Gastroesophageal sphincter (tissue), 3 donors: ENCODE measurements at regions not wholly inside any gene's neighbourhood (a gene's known extent, or its start where the extent isn't known, plus 50 kb on each side); places are given as distances from the start of the nearest gene placed in this dataset.

Source experiments
- EP300 ChIP-seq: sonication (generic); formaldehyde crosslinking; IDR thresholded peaks from one replicate; pipeline ENCODE4 v1.6.1; 2017; ENCODE audit warnings: antibody characterized with exemption, mild to moderate bottlenecking
- POLR2A ChIP-seq, 2 donors: fragments of 450-650 bp; IDR thresholded peaks; one replicate each; pipeline ENCODE4 v1.6.1; 2017; ENCODE audit warnings: antibody characterized with exemption in 2 of 2, mild to moderate bottlenecking in 2 of 2, moderate library complexity in 1 of 2
- POLR2AphosphoS5 ChIP-seq: sonication (generic); formaldehyde crosslinking; IDR thresholded peaks from one replicate; pipeline ENCODE4 v1.6.1; 2017; ENCODE audit warnings: antibody characterized with exemption
- TF ChIP-seq, protein P1 (sequence below), 4 experiments: fragments of 200-600 bp in 2 of 4; fragments of 450-650 bp in 2 of 4; sonication (generic) in 1 of 4; IDR thresholded peaks; one replicate each; pipeline ENCODE4 v1.5.1; 2017 to 2019; ENCODE audit warnings: antibody characterized with exemption in 4 of 4, mild to moderate bottlenecking in 2 of 4, moderate library complexity in 2 of 4

DNA sequence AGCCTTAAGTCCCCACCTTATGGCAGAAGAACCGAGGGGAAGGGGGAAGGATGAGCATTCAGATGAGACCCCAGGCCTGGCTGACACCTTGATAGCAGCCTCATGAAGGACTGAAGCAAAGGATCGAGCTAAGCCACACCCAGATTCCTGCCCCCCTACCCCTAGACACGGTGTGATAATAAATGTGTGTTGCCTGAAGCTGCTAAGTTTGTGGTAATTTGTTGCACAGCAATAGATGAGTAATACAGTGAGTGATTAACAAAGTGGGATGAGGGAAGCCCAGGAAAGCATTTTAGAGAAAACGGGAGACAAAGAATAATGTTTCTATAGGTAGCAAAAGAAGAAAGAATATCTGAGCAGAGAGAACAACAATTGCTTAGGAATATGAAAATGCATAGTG is 404.2 kb downstream of the MID1IP1 start:
- TF ChIP-seq, protein P1, sequence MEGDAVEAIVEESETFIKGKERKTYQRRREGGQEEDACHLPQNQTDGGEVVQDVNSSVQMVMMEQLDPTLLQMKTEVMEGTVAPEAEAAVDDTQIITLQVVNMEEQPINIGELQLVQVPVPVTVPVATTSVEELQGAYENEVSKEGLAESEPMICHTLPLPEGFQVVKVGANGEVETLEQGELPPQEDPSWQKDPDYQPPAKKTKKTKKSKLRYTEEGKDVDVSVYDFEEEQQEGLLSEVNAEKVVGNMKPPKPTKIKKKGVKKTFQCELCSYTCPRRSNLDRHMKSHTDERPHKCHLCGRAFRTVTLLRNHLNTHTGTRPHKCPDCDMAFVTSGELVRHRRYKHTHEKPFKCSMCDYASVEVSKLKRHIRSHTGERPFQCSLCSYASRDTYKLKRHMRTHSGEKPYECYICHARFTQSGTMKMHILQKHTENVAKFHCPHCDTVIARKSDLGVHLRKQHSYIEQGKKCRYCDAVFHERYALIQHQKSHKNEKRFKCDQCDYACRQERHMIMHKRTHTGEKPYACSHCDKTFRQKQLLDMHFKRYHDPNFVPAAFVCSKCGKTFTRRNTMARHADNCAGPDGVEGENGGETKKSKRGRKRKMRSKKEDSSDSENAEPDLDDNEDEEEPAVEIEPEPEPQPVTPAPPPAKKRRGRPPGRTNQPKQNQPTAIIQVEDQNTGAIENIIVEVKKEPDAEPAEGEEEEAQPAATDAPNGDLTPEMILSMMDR (IDR thresholded peaks at IDR 0.05), result no peak
- TF ChIP-seq POLR2AphosphoS5, result no peak
- no peak for TF ChIP-seq POLR2A (IDR thresholded peaks at IDR 0.05)
- no peak for TF ChIP-seq EP300
